IMR-90 (cell line): ENCODE measurements at regions not wholly inside any gene's neighbourhood (a gene's known extent, or its start where the extent isn't known, plus 50 kb on each side); places are given as distances from the start of the nearest gene placed in this dataset.

ENCODE experiments used
- ATAC-seq: fragments of 200-7000 bp; cut with Tn5 transposase; 2 replicates; pipeline ENCODE4 v1.9.1; 2020; ENCODE audit warnings: low read depth, mild to moderate bottlenecking, moderate library complexity
- BruUV-seq: library from RNA; stranded (reverse); fragments of 400-500 nt; replicated peaks from 2 replicates; lab custom pipeline; 2021; lab: Mats Ljungman, UMichigan
- CTCF ChIA-PET: fragments of 300-600 bp; formaldehyde crosslinking; extraction: SDS; loops from one replicate; lab custom pipeline; 2021; ENCODE audit warnings: antibody characterized with exemption; lab: Yijun Ruan, JAX
- POLR2A ChIA-PET: fragments of 300-600 bp; sonication (Branson Sonifier 250); formaldehyde crosslinking; loops from one replicate; lab custom pipeline; 2022; ENCODE audit warnings: antibody characterized with exemption; ENCODE audit not compliant: unreplicated experiment; lab: Charles Lee
- DNase-seq: peaks from one replicate; pipeline ENCODE4 v3.0.0; 2013
- H2AFZ ChIP-seq: replicated peaks from 2 replicates; pipeline ENCODE3; 2013; ENCODE audit warnings: low read length, mild to moderate bottlenecking; ENCODE audit not compliant: poor library complexity
- H2AK5ac ChIP-seq: 2 replicates; pipeline ENCODE4 v1.6.1; 2013; ENCODE audit warnings: low read depth, low read length, inconsistent platforms
- H2AK9ac ChIP-seq: replicated peaks from 2 replicates; pipeline ENCODE3; 2013; ENCODE audit warnings: mild to moderate bottlenecking, low read depth, low read length, moderate library complexity; ENCODE audit not compliant: poor library complexity
- H2BK120ac ChIP-seq: 2 replicates; pipeline ENCODE4 v1.6.1; 2013; ENCODE audit warnings: low read depth, low read length, inconsistent platforms
- H2BK15ac ChIP-seq: 3 replicates; pipeline ENCODE4 v1.6.1; 2013; ENCODE audit warnings: low read depth, low read length, inconsistent platforms
- H2BK20ac ChIP-seq: 2 replicates; pipeline ENCODE4 v1.6.1; 2013; ENCODE audit warnings: low read depth, mild to moderate bottlenecking, inconsistent platforms, low read length, moderate library complexity
- H2BK5ac ChIP-seq: 2 replicates; pipeline ENCODE4 v1.6.1; 2013; ENCODE audit warnings: mild to moderate bottlenecking, low read depth, low read length, inconsistent platforms; ENCODE audit not compliant: poor library complexity, severe bottlenecking
- H3K14ac ChIP-seq: replicated peaks from 2 replicates; pipeline ENCODE4 v1.6.1; 2013; ENCODE audit warnings: low read depth, low read length, inconsistent platforms
- H3K18ac ChIP-seq: 2 replicates; pipeline ENCODE4 v1.6.1; 2013; ENCODE audit warnings: low read depth, low read length, control low read depth
- H3K23ac ChIP-seq: 2 replicates; pipeline ENCODE4 v1.6.1; 2013; ENCODE audit warnings: low read depth, low read length, inconsistent platforms
- H3K27ac ChIP-seq: 2 replicates; pipeline ENCODE4 v1.5.1; 2013; ENCODE audit warnings: mild to moderate bottlenecking, control low read depth, low read length; ENCODE audit not compliant: insufficient read depth
- H3K27me3 ChIP-seq: 2 replicates; pipeline ENCODE4 v1.6.1; 2013; ENCODE audit warnings: low read length; ENCODE audit not compliant: control insufficient read depth, insufficient read depth
- H3K36me3 ChIP-seq: 2 replicates; pipeline ENCODE4 v1.6.1; 2013; ENCODE audit warnings: low read length, mixed read lengths; ENCODE audit not compliant: control insufficient read depth, insufficient read depth
- H3K4ac ChIP-seq: 2 replicates; pipeline ENCODE4 v1.6.1; 2013; ENCODE audit warnings: low read depth, low read length, inconsistent platforms
- H3K4me1 ChIP-seq: 2 replicates; pipeline ENCODE4 v1.6.1; 2013; ENCODE audit warnings: low read length, mixed read lengths; ENCODE audit not compliant: control insufficient read depth, insufficient read depth
- H3K4me2 ChIP-seq: 2 replicates; pipeline ENCODE4 v1.6.1; 2013; ENCODE audit warnings: low read depth, mild to moderate bottlenecking, control low read depth, low read length, moderate library complexity
- H3K4me3 ChIP-seq: 2 replicates; pipeline ENCODE4 v1.5.1; 2013; ENCODE audit warnings: low read depth, mild to moderate bottlenecking, control low read depth, low read length, moderate library complexity; ENCODE audit not compliant: insufficient read depth
- H3K56ac ChIP-seq: 2 replicates; pipeline ENCODE4 v1.6.1; 2013; ENCODE audit warnings: low read length, inconsistent platforms; ENCODE audit not compliant: insufficient read depth; ENCODE audit errors: extremely low read depth
- H3K79me1 ChIP-seq, 2 experiments: 2 replicates each; pipeline ENCODE4 v1.6.1; 2013; ENCODE audit warnings: low read length in 2 of 2, inconsistent platforms in 1 of 2, low read depth in 1 of 2
- H3K9ac ChIP-seq: 2 replicates; pipeline ENCODE4 v1.6.1; 2013; ENCODE audit warnings: low read depth, low read length, control low read depth
- H3K9me1 ChIP-seq: 2 replicates; pipeline ENCODE4 v1.6.1; 2013; ENCODE audit warnings: low read length, inconsistent platforms; ENCODE audit not compliant: insufficient read depth
- H3K9me3 ChIP-seq: 2 replicates; pipeline ENCODE4 v1.6.1; 2013; ENCODE audit warnings: low read length; ENCODE audit not compliant: control insufficient read depth, insufficient read depth
- H4K20me1 ChIP-seq: 2 replicates; pipeline ENCODE4 v1.6.1; 2013; ENCODE audit warnings: low read length, inconsistent platforms; ENCODE audit not compliant: insufficient read depth
- H4K5ac ChIP-seq: 2 replicates; pipeline ENCODE4 v1.6.1; 2013; ENCODE audit warnings: mild to moderate bottlenecking, low read depth, low read length, control low read depth
- H4K8ac ChIP-seq, 2 experiments: 2 replicates each; pipeline ENCODE4 v1.6.1; 2013; ENCODE audit warnings: low read depth in 2 of 2, low read length in 2 of 2, control low read depth in 1 of 2, inconsistent platforms in 1 of 2
- H4K91ac ChIP-seq: 2 replicates; pipeline ENCODE4 v1.6.1; 2013; ENCODE audit warnings: low read depth, low read length, inconsistent platforms; ENCODE audit not compliant: insufficient read depth
- BHLHE40 ChIP-seq: fragments of 150-350 bp; IDR thresholded peaks from 2 replicates; pipeline ENCODE4 v1.6.1; 2016; ENCODE audit warnings: mild to moderate bottlenecking, low read depth, low read length
- CEBPB ChIP-seq: IDR thresholded peaks from 2 replicates; pipeline ENCODE4 v1.6.1; 2012; ENCODE audit warnings: low read depth, low read length, improper control_type of control experiment
- CHD1 ChIP-seq: IDR thresholded peaks from 2 replicates; pipeline ENCODE4 v1.6.1; 2012; ENCODE audit warnings: low read depth, low read length, improper control_type of control experiment
- ELK1 ChIP-seq: fragments of 150-350 bp; IDR thresholded peaks from 2 replicates; pipeline ENCODE4 v1.6.1; 2016; ENCODE audit warnings: low read depth, mild to moderate bottlenecking, low read length, moderate library complexity, borderline replicate concordance
- MAZ ChIP-seq: IDR thresholded peaks from 2 replicates; pipeline ENCODE4 v1.6.1; 2012; ENCODE audit warnings: low read depth, mild to moderate bottlenecking, low read length, improper control_type of control experiment, moderate library complexity, borderline replicate concordance
- MXI1 ChIP-seq: IDR thresholded peaks from 2 replicates; pipeline ENCODE4 v1.6.1; 2012; ENCODE audit warnings: low read depth, mild to moderate bottlenecking, low read length, moderate library complexity, borderline replicate concordance
- NFE2L2 ChIP-seq: fragments of 150-350 bp; IDR thresholded peaks from 2 replicates; pipeline ENCODE4 v1.6.1; 2016; ENCODE audit warnings: low read depth, mild to moderate bottlenecking, low read length
- POLR2A ChIP-seq: IDR thresholded peaks from 2 replicates; pipeline ENCODE4 v1.6.1; 2012; ENCODE audit warnings: mild to moderate bottlenecking, low read depth, low read length
- RAD21 ChIP-seq: IDR thresholded peaks from 2 replicates; pipeline ENCODE4 v1.6.1; 2012; ENCODE audit warnings: low read length, improper control_type of control experiment
- RFX5 ChIP-seq: IDR thresholded peaks from 2 replicates; pipeline ENCODE4 v1.8.0; 2012; ENCODE audit warnings: low read depth, mild to moderate bottlenecking, low read length, moderate library complexity
- SMC3 ChIP-seq: fragments of 150-350 bp; IDR thresholded peaks from 2 replicates; pipeline ENCODE4 v1.6.1; 2016; ENCODE audit warnings: low read depth, mild to moderate bottlenecking, antibody characterized with exemption, low read length, moderate library complexity
- WGBS, 2 experiments: methylation state at CpG; one replicate each; pipeline versions ENCODE4 v1.1.5 to v1.1.7; 2013; ENCODE audit warnings: missing lambda C conversion rate in 2 of 2; ENCODE audit not compliant: insufficient read length in 1 of 2; ENCODE audit errors: extremely low coverage in 2 of 2; 5-methylcytosine and 5-hydroxymethylcytosine counted together
- dilution Hi-C: fragments of 300-500 bp; cut with HindIII; formaldehyde crosslinking; loops from one replicate; pipeline ENCODE4 v1.14.3; 2018; ENCODE audit warnings: low sequenced_read_pairs; ENCODE audit not compliant: unreplicated experiment
- in situ Hi-C: fragments of 300-500 bp; cut with MboI; formaldehyde crosslinking; loops from 3 replicates; pipeline ENCODE4 v1.14.3; 2019; ENCODE audit warnings: low sequenced_read_pairs, inconsistent platforms, mixed read lengths
- intact Hi-C: fragments of 100-400 bp; cut with micrococcal nuclease; formaldehyde crosslinking; loops from 2 replicates; pipeline ENCODE4 v1.10.0; 2022
- TF ChIP-seq, protein P1 (sequence below): fragments of 150-350 bp; IDR thresholded peaks from 2 replicates; pipeline ENCODE4 v1.6.1; 2017; ENCODE audit warnings: mild to moderate bottlenecking, antibody characterized with exemption, low read length, low read depth

DNA sequence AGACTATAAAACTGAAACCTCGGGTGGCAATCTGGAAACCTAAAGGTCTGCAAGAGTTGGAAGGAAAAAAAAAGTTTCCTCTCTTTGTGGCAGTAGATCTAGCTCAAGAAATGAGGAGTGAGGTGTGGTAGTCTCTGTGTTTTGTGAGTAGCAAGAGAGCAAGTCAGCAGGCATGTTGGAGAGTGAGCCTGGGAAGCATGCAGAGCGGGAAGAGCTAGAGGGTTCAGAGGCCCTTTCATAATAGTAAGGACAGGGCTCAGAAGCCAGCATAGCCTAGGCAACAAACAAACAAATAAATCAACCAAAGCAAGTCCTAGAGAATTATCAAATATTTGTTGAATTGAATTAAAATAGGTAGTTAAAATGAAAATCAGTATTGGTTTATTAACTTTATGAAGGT, 189.7 kb upstream of the CBLB start:
- DNase-seq = no peak
- no TSS peak for BruUV-seq

More for the DNA sequence above, 189.7 kb upstream of the CBLB start:
- POLR2A ChIA-PET = no interaction called here
- in situ Hi-C loops (no loop called here), intact Hi-C loops (no loop called here), dilution Hi-C loops (no loop called here)
- H2BK15ac ChIP-seq = no peak overlapping the region
- H4K5ac ChIP-seq = no peak overlapping the region
- no CpG with 5 or more reads among the region's 2 CpGs for WGBS, 2 experiments
- no peak overlapping the region for H2BK5ac ChIP-seq
- H3K56ac ChIP-seq = no peak overlapping the region
- no peak overlapping the region for H3K14ac ChIP-seq
- H3K9me3 ChIP-seq = no peaks in the 10 kb centered on the region
- CTCF ChIA-PET = no interaction called here
- H3K27ac ChIP-seq = no peak overlapping the region
- H2BK120ac ChIP-seq = no peak overlapping the region
- no peaks in the 10 kb centered on the region for H3K4me1 ChIP-seq
- H2AK5ac ChIP-seq = no peak overlapping the region
- no peak overlapping the region for H3K4me2 ChIP-seq
- H3K9ac ChIP-seq = no peak overlapping the region
- no peak for ATAC-seq
- no peak overlapping the region for H4K91ac ChIP-seq
- no peaks in the 10 kb centered on the region for H4K20me1 ChIP-seq
- no peak overlapping the region for H3K23ac ChIP-seq
- H4K8ac ChIP-seq = no peak overlapping the region
- H3K36me3 ChIP-seq = no peaks in the 10 kb centered on the region
- no peak overlapping the region for H2AK9ac ChIP-seq
- no peaks in the 10 kb centered on the region for H3K79me1 ChIP-seq
- no peak overlapping the region for H3K4me3 ChIP-seq
- no peak for TF ChIP-seq CEBPB
- TF ChIP-seq RAD21 = no peak
- TF ChIP-seq NFE2L2 = no peak
- TF ChIP-seq, protein P1, sequence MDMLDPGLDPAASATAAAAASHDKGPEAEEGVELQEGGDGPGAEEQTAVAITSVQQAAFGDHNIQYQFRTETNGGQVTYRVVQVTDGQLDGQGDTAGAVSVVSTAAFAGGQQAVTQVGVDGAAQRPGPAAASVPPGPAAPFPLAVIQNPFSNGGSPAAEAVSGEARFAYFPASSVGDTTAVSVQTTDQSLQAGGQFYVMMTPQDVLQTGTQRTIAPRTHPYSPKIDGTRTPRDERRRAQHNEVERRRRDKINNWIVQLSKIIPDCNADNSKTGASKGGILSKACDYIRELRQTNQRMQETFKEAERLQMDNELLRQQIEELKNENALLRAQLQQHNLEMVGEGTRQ = no peak
- TF ChIP-seq CHD1 = no peak
- TF ChIP-seq RFX5 = no peak
- TF ChIP-seq BHLHE40 = no peak
- TF ChIP-seq SMC3 = no peak
- TF ChIP-seq ELK1 = no peak
- no peak for TF ChIP-seq MAZ
- no peak for TF ChIP-seq MXI1
- TF ChIP-seq POLR2A = no peak
- H2BK20ac ChIP-seq = no peak overlapping the region
- H3K9me1 ChIP-seq = no peaks in the 10 kb centered on the region
- H3K4ac ChIP-seq = no peak overlapping the region
- no peaks in the 10 kb centered on the region for H3K27me3 ChIP-seq
- no peak overlapping the region for H2AFZ ChIP-seq
- H3K18ac ChIP-seq = no peak overlapping the region
